ENCODE measurements at regions not wholly inside any gene's neighbourhood (a gene's known extent, or its start where the extent isn't known, plus 50 kb on each side); places are given as distances from the start of the nearest gene placed in this dataset.
"Not testable (repeated sequence)": the region's sequence is repeated elsewhere in the genome, so short reads cannot be mapped to it uniquely, and the experiment has no call there.

GRCh38 chr11:126136507-126136906 is 73.8 kb upstream of the CDON start:
- Mint-ChIP-seq H3K4me1 (ENCODE audit: low read depth) (no peaks in the 10 kb centered on the region), H3K9me3 (no peaks in the 10 kb centered on the region), H3K27me3 (ENCODE audit: low read depth) (peaks cover 8% of the 10 kb centered on the region), H3K36me3 (ENCODE audit: low read depth) (no peaks in the 10 kb centered on the region), H3K27ac (no peak overlapping the region), H3K4me3 (no peak overlapping the region)
- CTCF ChIA-PET, result no interaction called here
- no peak for DNase-seq
- intact Hi-C loops (cut with micrococcal nuclease), result no loop called here

- Mint-ChIP-seq H3K36me3 (ENCODE audit: low read depth) (no peaks in the 10 kb centered on the region), H3K27me3 (ENCODE audit: low read depth) (peaks cover 3% of the 10 kb centered on the region), H3K4me1 (ENCODE audit: low read depth) (no peaks in the 10 kb centered on the region), H3K4me3 (no peak overlapping the region), H3K9me3 (no peaks in the 10 kb centered on the region), H3K27ac (no peak overlapping the region)
- CTCF ChIA-PET, result interaction anchor here (0.7 kb wide), 1 partner anchor 947 kb away, joined by 4 read pairs; no protein-coding TSS in a partner anchor
- DNase-seq, result no peak
- intact Hi-C loops (cut with micrococcal nuclease), result no loop called here
Observed at GRCh38 chr11:126135235-126136176, 72.8 kb upstream of the CDON start.

GRCh38 chr11:126134461-126135155 is 71.9 kb upstream of the CDON start:
- Mint-ChIP-seq H3K4me1 (ENCODE audit: low read depth) (no peaks in the 10 kb centered on the region), H3K27me3 (ENCODE audit: low read depth) (peaks cover 3% of the 10 kb centered on the region), H3K27ac (no peak overlapping the region), H3K9me3 (no peaks in the 10 kb centered on the region), H3K36me3 (ENCODE audit: low read depth) (no peaks in the 10 kb centered on the region), H3K4me3 (no peak overlapping the region)
- intact Hi-C loops (cut with micrococcal nuclease), result no loop called here
- CTCF ChIA-PET, result interaction anchor here (0.7 kb wide), 1 partner anchor 947 kb away, joined by 4 read pairs; no protein-coding TSS in a partner anchor
- no peak for DNase-seq

- no peak for DNase-seq
- intact Hi-C loops (cut with micrococcal nuclease), result no loop called here
- H3K9me3 Mint-ChIP-seq, result no peaks in the 10 kb centered on the region
- no peak overlapping the region for H3K4me3 Mint-ChIP-seq
- H3K4me1 Mint-ChIP-seq (ENCODE audit: low read depth), result no peaks in the 10 kb centered on the region
- H3K27me3 Mint-ChIP-seq (ENCODE audit: low read depth), result no peaks in the 10 kb centered on the region
- no peak overlapping the region for H3K27ac Mint-ChIP-seq
- no peaks in the 10 kb centered on the region for H3K36me3 Mint-ChIP-seq (ENCODE audit: low read depth)
- CTCF ChIA-PET, result no interaction called here
Observed at GRCh38 chr11:126133901-126134300, 71.2 kb upstream of the CDON start.

GRCh38 chr11:126132319-126132718 is 69.7 kb upstream of the CDON start:
- DNase-seq, result no peak
- Mint-ChIP-seq H3K27ac (no peak overlapping the region), H3K36me3 (ENCODE audit: low read depth) (no peaks in the 10 kb centered on the region), H3K27me3 (ENCODE audit: low read depth) (no peaks in the 10 kb centered on the region), H3K4me1 (ENCODE audit: low read depth) (no peaks in the 10 kb centered on the region), H3K9me3 (no peaks in the 10 kb centered on the region), H3K4me3 (no peak overlapping the region)
- CTCF ChIA-PET, result no interaction called here
- intact Hi-C loops (cut with micrococcal nuclease), result no loop called here

GRCh38 chr11:126130781-126131180 is 68.1 kb upstream of the CDON start:
- DNase-seq; H3K4me1 Mint-ChIP-seq (ENCODE audit: low read depth); CTCF ChIA-PET; H3K27me3 Mint-ChIP-seq (ENCODE audit: low read depth); H3K27ac Mint-ChIP-seq; H3K4me3 Mint-ChIP-seq; H3K9me3 Mint-ChIP-seq; H3K36me3 Mint-ChIP-seq (ENCODE audit: low read depth); intact Hi-C loops (cut with micrococcal nuclease): not testable (repeated sequence)

GRCh38 chr11:126129727-126130671 is 67.3 kb upstream of the CDON start:
- intact Hi-C loops (cut with micrococcal nuclease), result no loop called here
- DNase-seq, result no peak
- Mint-ChIP-seq H3K36me3 (ENCODE audit: low read depth) (no peaks in the 10 kb centered on the region), H3K27ac (no peak overlapping the region), H3K4me3 (no peak overlapping the region), H3K27me3 (ENCODE audit: low read depth) (no peaks in the 10 kb centered on the region), H3K9me3 (no peaks in the 10 kb centered on the region), H3K4me1 (ENCODE audit: low read depth) (no peaks in the 10 kb centered on the region)
- CTCF ChIA-PET, result no interaction called here

- CTCF ChIA-PET, result no interaction called here
- H3K27me3 Mint-ChIP-seq (ENCODE audit: low read depth), result no peaks in the 10 kb centered on the region
- intact Hi-C loops (cut with micrococcal nuclease), result no loop called here
- no peak overlapping the region for H3K4me3 Mint-ChIP-seq
- no peak for DNase-seq
- no peak overlapping the region for H3K27ac Mint-ChIP-seq
- no peaks in the 10 kb centered on the region for H3K4me1 Mint-ChIP-seq (ENCODE audit: low read depth)
- H3K9me3 Mint-ChIP-seq, result no peaks in the 10 kb centered on the region
- H3K36me3 Mint-ChIP-seq (ENCODE audit: low read depth), result no peaks in the 10 kb centered on the region
Observed at GRCh38 chr11:126127898-126128297, 65.2 kb upstream of the CDON start.

- Mint-ChIP-seq H3K36me3 (ENCODE audit: low read depth) (no peaks in the 10 kb centered on the region), H3K27me3 (ENCODE audit: low read depth) (no peaks in the 10 kb centered on the region), H3K9me3 (no peaks in the 10 kb centered on the region), H3K27ac (no peak overlapping the region), H3K4me1 (ENCODE audit: low read depth) (no peaks in the 10 kb centered on the region), H3K4me3 (no peak overlapping the region)
- intact Hi-C loops (cut with micrococcal nuclease), result no loop called here
- no peak for DNase-seq
- CTCF ChIA-PET, result no interaction called here
Observed at GRCh38 chr11:126127284-126127845, 64.7 kb upstream of the CDON start.

- H3K27me3 Mint-ChIP-seq (ENCODE audit: low read depth), result no peaks in the 10 kb centered on the region
- DNase-seq, result no peak
- no peak overlapping the region for H3K4me3 Mint-ChIP-seq
- CTCF ChIA-PET, result interaction anchor here (0.8 to 1.7 kb wide), 3 partner anchors 67 to 201 kb away, joined by 3 to 7 read pairs (median 6); no protein-coding TSS in a partner anchor
- intact Hi-C loops (cut with micrococcal nuclease), result loop anchor here (5.0 kb wide), 2 partner anchors 68 to 202 kb away; no protein-coding TSS in a partner anchor
- no peaks in the 10 kb centered on the region for H3K4me1 Mint-ChIP-seq (ENCODE audit: low read depth)
- no peaks in the 10 kb centered on the region for H3K9me3 Mint-ChIP-seq
- H3K36me3 Mint-ChIP-seq (ENCODE audit: low read depth), result no peaks in the 10 kb centered on the region
- no peak overlapping the region for H3K27ac Mint-ChIP-seq
Observed at GRCh38 chr11:126124231-126124661, 61.6 kb upstream of the CDON start.

GRCh38 chr11:126123686-126124085 is 61.0 kb upstream of the CDON start:
- CTCF ChIA-PET, result interaction anchor here (0.7 to 1.7 kb wide), 4 partner anchors 12 to 201 kb away, joined by 3 to 7 read pairs (median 4); no protein-coding TSS in a partner anchor
- no peaks in the 10 kb centered on the region for H3K27me3 Mint-ChIP-seq (ENCODE audit: low read depth)
- H3K4me3 Mint-ChIP-seq, result no peak overlapping the region
- H3K4me1 Mint-ChIP-seq (ENCODE audit: low read depth), result no peaks in the 10 kb centered on the region
- intact Hi-C loops (cut with micrococcal nuclease), result loop anchor here (1.0 to 5.0 kb wide), 3 partner anchors 69 to 201 kb away; no protein-coding TSS in a partner anchor
- H3K36me3 Mint-ChIP-seq (ENCODE audit: low read depth), result no peaks in the 10 kb centered on the region
- H3K9me3 Mint-ChIP-seq, result no peaks in the 10 kb centered on the region
- DNase-seq, result no peak
- no peak overlapping the region for H3K27ac Mint-ChIP-seq

Measured in activated naive CD4-positive, alpha-beta T cell treated with anti-CD3 and anti-CD28 coated beads for 36 hours (primary cell).